ENCODE measurements at regions not wholly inside any gene's neighbourhood (a gene's known extent, or its start where the extent isn't known, plus 50 kb on each side); places are given as distances from the start of the nearest gene placed in this dataset.
A peak's percentile ranks its signal among the peaks of the same experiment; 100 is the strongest.

DNA sequence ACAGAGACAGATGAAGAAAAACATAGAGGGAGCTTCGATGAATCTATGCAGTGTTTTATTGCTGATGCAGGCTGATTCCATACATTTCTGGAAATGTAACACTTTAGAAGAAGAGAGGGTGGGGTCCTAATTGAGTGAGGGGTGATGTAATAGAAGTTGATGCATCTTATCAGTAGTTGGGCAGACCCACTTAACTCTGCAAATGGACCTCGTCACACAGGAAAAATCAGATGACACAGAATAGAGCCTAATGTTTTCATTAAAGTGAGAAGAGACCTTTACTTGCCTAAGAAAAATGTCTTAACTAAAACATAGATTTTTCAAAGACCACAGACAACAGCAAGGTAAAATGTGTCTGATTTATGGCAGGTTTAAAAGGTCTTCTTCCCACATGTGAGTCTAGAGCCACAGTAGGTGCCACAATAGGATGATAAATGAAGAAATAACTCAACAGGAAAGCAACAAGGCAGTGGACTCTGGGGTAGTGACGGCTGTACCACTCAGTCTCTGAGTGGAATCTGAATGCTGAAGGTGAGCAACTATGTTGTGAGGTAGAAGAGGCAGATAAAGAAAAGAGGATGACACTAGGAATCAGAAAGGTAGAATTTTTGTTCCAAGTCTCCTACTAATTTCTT is 414.7 kb upstream of the PIK3C3 start:
- Histone ChIP-seq H3K4me1 (ENCODE audit: low read depth, poor library complexity, severe bottlenecking) (no peaks in the 10 kb centered on the region), H3K36me3 (ENCODE audit: insufficient read depth) (no peaks in the 10 kb centered on the region), H2AFZ (ENCODE audit: low read depth) (no peak overlapping the region), H4K20me1 (ENCODE audit: insufficient read depth) (no peaks in the 10 kb centered on the region), H3K27ac (no peak overlapping the region), H3K27me3 (ENCODE audit: insufficient read depth, low read depth) (no peaks in the 10 kb centered on the region), H3K4me3 (IDR thresholded peaks at IDR 0.05; ENCODE audit: insufficient read depth, low read depth, low read length) (no peak overlapping the region), H3K79me2 (ENCODE audit: insufficient read depth, low read depth) (no peaks in the 10 kb centered on the region), H3K4me2 (no peak overlapping the region), H3K9ac (no peak overlapping the region)
- TF ChIP-seq, protein P1, sequence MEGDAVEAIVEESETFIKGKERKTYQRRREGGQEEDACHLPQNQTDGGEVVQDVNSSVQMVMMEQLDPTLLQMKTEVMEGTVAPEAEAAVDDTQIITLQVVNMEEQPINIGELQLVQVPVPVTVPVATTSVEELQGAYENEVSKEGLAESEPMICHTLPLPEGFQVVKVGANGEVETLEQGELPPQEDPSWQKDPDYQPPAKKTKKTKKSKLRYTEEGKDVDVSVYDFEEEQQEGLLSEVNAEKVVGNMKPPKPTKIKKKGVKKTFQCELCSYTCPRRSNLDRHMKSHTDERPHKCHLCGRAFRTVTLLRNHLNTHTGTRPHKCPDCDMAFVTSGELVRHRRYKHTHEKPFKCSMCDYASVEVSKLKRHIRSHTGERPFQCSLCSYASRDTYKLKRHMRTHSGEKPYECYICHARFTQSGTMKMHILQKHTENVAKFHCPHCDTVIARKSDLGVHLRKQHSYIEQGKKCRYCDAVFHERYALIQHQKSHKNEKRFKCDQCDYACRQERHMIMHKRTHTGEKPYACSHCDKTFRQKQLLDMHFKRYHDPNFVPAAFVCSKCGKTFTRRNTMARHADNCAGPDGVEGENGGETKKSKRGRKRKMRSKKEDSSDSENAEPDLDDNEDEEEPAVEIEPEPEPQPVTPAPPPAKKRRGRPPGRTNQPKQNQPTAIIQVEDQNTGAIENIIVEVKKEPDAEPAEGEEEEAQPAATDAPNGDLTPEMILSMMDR (conservative IDR thresholded peaks at IDR 0.05; ENCODE audit: low read depth, low read length) = no peak

DNA sequence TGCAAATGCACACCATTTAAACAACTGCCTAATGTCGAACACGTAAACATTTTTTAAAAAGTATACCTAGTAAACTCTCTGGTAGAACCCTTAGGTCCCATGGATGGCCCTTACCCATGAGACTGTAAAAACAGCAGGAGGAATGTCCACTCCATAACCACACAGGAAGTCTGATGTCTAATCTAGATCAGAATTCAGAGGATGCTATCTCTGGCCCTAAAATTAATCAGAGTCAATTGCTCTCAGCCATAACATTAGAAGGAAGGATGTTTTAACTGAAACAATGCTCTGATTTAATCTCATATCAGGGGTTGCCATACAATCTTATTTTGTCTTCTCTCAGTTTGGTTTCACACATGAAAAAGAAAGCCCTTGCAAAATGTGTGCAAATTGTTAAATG is 416.3 kb upstream of the PIK3C3 start:
- H3K79me2 ChIP-seq (ENCODE audit: insufficient read depth, low read depth) = no peaks in the 10 kb centered on the region
- H3K36me3 ChIP-seq (ENCODE audit: insufficient read depth) = no peaks in the 10 kb centered on the region
- no peak overlapping the region for H2AFZ ChIP-seq (ENCODE audit: low read depth)
- no peak overlapping the region for H3K9ac ChIP-seq
- H3K4me2 ChIP-seq = no peak overlapping the region
- H3K27me3 ChIP-seq (ENCODE audit: insufficient read depth, low read depth) = no peaks in the 10 kb centered on the region
- no peaks in the 10 kb centered on the region for H3K4me1 ChIP-seq (ENCODE audit: low read depth, poor library complexity, severe bottlenecking)
- no peak overlapping the region for H3K4me3 ChIP-seq (IDR thresholded peaks at IDR 0.05; ENCODE audit: insufficient read depth, low read depth, low read length)
- H3K27ac ChIP-seq = no peak overlapping the region
- TF ChIP-seq, protein P1 (conservative IDR thresholded peaks at IDR 0.05; ENCODE audit: low read depth, low read length) = no peak
- no peaks in the 10 kb centered on the region for H4K20me1 ChIP-seq (ENCODE audit: insufficient read depth)

DNA sequence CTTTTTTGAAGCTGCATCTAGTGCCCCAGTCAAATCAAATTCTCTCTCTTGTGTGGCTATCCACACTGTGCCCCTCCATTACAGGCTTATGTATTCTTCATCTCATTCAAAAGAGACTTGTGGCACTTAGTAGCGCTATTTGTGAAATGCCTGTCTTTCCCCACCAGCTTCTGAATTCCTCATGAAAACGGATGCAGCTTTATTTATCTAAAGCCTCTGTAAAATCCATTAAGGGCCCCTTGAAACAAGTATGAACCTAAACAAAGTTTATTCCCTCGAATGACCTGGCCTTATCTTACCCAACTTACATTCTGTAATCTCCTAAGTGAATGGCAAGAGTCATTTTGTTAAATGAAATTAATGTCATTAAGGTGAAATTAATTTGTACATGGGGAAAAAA is 417.4 kb upstream of the PIK3C3 start:
- no peak overlapping the region for H2AFZ ChIP-seq (ENCODE audit: low read depth)
- no peaks in the 10 kb centered on the region for H3K36me3 ChIP-seq (ENCODE audit: insufficient read depth)
- no peaks in the 10 kb centered on the region for H4K20me1 ChIP-seq (ENCODE audit: insufficient read depth)
- no peak overlapping the region for H3K9ac ChIP-seq
- H3K4me2 ChIP-seq = no peak overlapping the region
- no peaks in the 10 kb centered on the region for H3K27me3 ChIP-seq (ENCODE audit: insufficient read depth, low read depth)
- no peaks in the 10 kb centered on the region for H3K4me1 ChIP-seq (ENCODE audit: low read depth, poor library complexity, severe bottlenecking)
- TF ChIP-seq, protein P1 (conservative IDR thresholded peaks at IDR 0.05; ENCODE audit: low read depth, low read length) = no peak
- no peak overlapping the region for H3K4me3 ChIP-seq (IDR thresholded peaks at IDR 0.05; ENCODE audit: insufficient read depth, low read depth, low read length)
- no peak overlapping the region for H3K27ac ChIP-seq
- no peaks in the 10 kb centered on the region for H3K79me2 ChIP-seq (ENCODE audit: insufficient read depth, low read depth)

DNA sequence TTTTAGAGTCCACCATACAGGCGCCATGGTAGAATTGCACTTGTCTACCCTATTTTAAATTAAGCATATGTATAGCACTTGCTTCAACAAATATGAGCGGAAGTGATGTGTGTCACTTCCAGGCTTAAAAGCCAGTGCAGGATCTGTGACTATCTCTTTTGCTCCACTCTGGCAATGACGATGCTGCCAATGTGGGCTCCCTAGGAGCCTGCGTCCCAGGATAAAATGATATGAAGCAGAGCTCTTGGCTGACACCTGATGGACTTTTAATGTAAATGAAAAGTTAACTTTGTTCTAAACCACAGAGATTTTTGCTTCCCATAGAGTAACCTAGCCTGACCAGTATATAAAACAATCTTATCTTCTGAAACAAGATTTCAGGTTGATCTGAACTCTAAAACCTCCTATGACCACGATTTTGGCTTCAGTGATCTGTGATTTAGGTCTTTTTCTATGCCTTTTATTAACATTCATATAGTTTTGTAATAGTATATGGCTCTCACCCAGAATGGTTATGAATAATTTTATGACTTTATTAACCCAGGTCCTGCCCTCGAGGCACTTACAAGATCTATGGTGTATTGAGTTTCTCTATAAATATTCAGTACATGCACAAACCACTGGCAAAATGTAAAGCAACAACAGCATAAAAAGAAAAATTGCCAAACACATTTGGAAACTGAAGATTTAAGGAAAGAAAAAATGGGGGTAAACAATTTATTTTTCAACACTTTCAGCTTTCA is 422.5 kb upstream of the PIK3C3 start:
- Histone ChIP-seq H3K4me3 (IDR thresholded peaks at IDR 0.05; ENCODE audit: insufficient read depth, low read depth, low read length) (no peak overlapping the region), H3K79me2 (ENCODE audit: insufficient read depth, low read depth) (no peaks in the 10 kb centered on the region), H3K27me3 (ENCODE audit: insufficient read depth, low read depth) (no peaks in the 10 kb centered on the region), H3K4me1 (ENCODE audit: low read depth, poor library complexity, severe bottlenecking) (no peaks in the 10 kb centered on the region), H3K4me2 (no peak overlapping the region), H3K9ac (no peak overlapping the region), H4K20me1 (ENCODE audit: insufficient read depth) (no peaks in the 10 kb centered on the region), H3K36me3 (ENCODE audit: insufficient read depth) (no peaks in the 10 kb centered on the region), H3K27ac (no peak overlapping the region), H2AFZ (ENCODE audit: low read depth) (no peak overlapping the region)
- TF ChIP-seq, protein P1 (conservative IDR thresholded peaks at IDR 0.05; ENCODE audit: low read depth, low read length) = 0 out of 2 replicates have a peak, but pooled peaks have one; percentile 25
